Ishikawa (cell line): ENCODE measurements at regions not wholly inside any gene's neighbourhood (a gene's known extent, or its start where the extent isn't known, plus 50 kb on each side); places are given as distances from the start of the nearest gene placed in this dataset.

ENCODE experiments used
- CEBPB ChIP-seq: IDR thresholded peaks from 2 replicates; pipeline ENCODE4 v1.6.1; 2012
- CREB1 ChIP-seq: IDR thresholded peaks from 2 replicates; pipeline ENCODE4 v1.6.1; 2012; ENCODE audit warnings: low read depth
- EP300 ChIP-seq: IDR thresholded peaks from 2 replicates; pipeline ENCODE4 v1.6.1; 2012; ENCODE audit warnings: borderline replicate concordance
- NFIC ChIP-seq: IDR thresholded peaks from 2 replicates; pipeline ENCODE4 v1.6.1; 2012
- TAF1 ChIP-seq: IDR thresholded peaks from 2 replicates; pipeline ENCODE4 v1.6.1; 2012; ENCODE audit warnings: low read depth, mild to moderate bottlenecking
- YY1 ChIP-seq: IDR thresholded peaks from 2 replicates; pipeline ENCODE4 v1.6.1; 2012; ENCODE audit warnings: low read depth
- TF ChIP-seq, protein P1 (sequence below): IDR thresholded peaks from 2 replicates; pipeline ENCODE4 v1.6.1; 2012; ENCODE audit warnings: low read depth, mild to moderate bottlenecking
- TF ChIP-seq, protein P2 (sequence below): IDR thresholded peaks from 2 replicates; pipeline ENCODE4 v1.6.1; 2012

DNA sequence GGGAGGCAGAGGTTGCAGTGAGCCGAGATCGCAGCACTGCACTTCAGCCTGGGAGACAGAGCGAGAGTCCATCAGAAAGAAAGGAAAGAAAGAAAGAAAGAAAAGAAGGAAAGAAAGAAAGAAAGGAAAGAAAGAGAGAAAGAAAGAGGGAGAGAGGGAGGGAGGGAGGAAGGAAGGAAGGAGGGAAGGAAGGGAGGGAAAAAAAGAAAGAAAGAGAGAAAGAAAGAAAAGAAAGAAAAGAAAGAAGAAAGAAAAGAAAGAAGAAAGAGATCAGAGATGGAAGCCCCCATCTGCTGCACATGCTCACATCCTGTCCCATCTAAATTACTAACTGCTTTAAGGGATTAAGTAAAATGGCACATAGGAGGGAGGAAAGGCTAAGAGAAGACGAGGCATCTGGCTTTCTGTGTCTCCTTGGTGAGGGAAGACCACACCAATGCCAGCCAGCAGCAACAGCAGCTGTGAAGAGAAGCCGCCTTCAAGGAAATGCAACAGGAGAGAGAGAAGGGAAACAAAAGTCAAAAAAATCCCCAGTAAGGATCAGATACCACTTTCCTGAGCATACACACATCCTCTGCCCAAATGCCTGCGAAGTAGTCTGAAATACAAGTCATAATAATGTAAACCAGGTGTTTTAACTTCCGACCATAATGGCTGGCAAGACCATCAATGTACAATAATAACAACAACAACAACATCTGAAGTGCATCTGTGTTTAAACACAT, 300.2 kb upstream of the JARID2 start:
- TF ChIP-seq CREB1 (no peak), TAF1 (no peak), EP300 (no peak), CEBPB (no peak), YY1 (no peak), NFIC (no peak)
- TF ChIP-seq, protein P1, sequence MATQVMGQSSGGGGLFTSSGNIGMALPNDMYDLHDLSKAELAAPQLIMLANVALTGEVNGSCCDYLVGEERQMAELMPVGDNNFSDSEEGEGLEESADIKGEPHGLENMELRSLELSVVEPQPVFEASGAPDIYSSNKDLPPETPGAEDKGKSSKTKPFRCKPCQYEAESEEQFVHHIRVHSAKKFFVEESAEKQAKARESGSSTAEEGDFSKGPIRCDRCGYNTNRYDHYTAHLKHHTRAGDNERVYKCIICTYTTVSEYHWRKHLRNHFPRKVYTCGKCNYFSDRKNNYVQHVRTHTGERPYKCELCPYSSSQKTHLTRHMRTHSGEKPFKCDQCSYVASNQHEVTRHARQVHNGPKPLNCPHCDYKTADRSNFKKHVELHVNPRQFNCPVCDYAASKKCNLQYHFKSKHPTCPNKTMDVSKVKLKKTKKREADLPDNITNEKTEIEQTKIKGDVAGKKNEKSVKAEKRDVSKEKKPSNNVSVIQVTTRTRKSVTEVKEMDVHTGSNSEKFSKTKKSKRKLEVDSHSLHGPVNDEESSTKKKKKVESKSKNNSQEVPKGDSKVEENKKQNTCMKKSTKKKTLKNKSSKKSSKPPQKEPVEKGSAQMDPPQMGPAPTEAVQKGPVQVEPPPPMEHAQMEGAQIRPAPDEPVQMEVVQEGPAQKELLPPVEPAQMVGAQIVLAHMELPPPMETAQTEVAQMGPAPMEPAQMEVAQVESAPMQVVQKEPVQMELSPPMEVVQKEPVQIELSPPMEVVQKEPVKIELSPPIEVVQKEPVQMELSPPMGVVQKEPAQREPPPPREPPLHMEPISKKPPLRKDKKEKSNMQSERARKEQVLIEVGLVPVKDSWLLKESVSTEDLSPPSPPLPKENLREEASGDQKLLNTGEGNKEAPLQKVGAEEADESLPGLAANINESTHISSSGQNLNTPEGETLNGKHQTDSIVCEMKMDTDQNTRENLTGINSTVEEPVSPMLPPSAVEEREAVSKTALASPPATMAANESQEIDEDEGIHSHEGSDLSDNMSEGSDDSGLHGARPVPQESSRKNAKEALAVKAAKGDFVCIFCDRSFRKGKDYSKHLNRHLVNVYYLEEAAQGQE: no peak
- TF ChIP-seq, protein P2, sequence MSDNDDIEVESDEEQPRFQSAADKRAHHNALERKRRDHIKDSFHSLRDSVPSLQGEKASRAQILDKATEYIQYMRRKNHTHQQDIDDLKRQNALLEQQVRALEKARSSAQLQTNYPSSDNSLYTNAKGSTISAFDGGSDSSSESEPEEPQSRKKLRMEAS: no peak
